HG03064 (cell line): ENCODE measurements at regions not wholly inside any gene's neighbourhood (a gene's known extent, or its start where the extent isn't known, plus 50 kb on each side); places are given as distances from the start of the nearest gene placed in this dataset.

Experiments
- ATAC-seq: cut with Tn5 transposase; IDR thresholded peaks from one replicate; pipeline ENCODE4 v1.9.1; 2021; ENCODE audit warnings: low read depth; ENCODE audit not compliant: unreplicated experiment

DNA sequence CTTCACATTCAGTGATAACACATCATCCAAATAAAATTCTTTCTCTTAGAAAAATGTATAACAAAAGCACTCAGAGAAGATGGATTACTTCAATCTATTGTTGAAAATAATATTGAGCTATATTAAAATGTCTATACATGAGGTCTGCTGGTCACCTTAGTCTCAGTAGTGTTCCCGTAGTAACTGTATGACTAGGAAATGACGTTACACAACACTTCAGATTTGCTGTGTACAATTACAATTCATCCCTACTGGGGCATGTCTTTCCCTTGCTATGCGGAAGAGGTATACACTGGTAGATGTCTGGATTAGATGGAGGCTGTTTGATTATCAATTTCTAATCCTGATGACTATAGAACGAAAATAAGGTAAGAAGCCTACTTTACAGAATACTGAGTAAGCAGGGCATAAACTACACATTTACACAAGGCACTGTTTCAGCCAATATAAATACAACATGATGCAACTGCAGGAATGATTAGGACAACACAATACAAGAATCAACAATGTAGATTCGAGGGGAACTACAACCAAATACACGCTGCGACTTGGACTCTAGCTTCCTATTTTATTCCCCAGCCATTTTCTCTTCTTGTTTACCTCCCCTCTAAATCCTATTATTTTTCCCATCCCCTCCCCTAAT, 982.5 kb upstream of the CDH8 start:
- no peak for ATAC-seq

DNA sequence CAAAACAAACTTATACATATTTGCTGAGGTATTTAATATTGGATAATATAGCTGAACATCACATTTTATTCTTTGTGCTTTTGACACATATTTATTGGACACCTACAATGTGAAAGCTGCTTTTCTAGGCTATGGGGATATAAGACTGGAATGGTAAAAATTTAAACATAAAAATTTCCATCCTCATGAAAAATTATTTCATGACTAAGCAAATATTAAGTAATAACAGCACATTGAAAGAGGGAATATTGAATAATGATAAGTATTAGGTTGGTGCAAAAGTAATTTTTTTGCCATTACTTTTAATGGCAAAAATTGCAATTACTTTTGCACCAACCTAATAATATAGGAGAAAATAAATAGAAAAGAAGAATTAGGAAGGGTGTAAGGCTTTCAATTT, 972.5 kb upstream of the CDH8 start:
- ATAC-seq = no peak

DNA sequence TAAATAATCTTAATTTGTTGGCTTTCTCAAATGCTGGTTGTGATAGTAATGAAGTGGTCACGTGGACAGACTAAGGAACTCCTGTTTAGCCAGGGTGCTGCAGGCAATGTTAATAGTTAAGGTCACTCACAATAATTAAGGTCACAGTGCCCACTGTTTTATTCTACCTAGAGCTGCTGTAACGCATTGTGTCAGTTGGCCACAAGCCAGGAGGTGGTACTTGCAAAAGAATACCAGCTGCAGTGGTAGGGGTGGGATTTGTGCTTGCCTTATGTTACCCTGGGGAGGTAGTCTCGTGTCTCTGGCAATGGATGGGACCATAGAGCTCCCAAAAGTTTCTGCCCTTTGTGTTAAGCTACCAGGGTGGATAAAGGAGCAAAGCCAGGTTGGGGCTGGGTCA, 969.1 kb upstream of the CDH8 start:
- ATAC-seq = no peak

DNA sequence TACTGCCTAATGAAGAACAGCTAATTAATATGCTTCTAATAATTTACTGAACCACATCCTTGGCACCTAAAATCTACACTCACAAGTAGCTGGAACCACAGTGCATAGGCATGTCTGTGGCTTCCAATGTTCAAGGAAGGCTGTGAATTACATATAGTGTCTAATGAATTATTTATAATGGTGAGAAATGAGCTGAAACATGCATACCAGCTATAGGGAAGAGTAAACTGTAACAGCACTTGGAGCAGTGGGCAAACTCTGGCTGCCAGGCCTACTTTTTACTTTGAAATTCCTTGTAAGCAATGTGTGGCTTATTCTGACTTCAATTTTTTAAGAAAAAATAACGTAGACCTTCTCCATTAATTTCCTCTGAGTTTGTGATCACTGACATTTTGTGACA, 953.2 kb upstream of the CDH8 start:
- no peak for ATAC-seq

DNA sequence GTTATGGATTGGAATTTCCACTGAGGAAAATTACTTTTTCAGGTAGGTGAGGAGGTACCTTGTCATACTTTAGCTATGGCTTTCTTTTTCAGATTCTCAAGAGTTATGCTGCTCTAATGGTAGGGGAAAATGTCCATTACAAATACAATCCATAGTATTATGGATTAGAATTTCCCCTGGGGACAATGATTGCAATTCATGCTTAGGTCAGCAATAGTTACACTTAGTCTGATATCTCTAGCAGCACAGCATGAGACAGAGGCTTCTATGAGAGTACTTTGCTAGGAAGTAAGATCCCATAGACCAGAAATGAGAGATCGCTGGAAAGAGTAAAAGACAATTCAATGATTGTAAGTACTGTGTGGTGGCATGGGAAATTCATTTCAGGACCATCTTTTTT, 949.5 kb upstream of the CDH8 start:
- ATAC-seq = no peak

DNA sequence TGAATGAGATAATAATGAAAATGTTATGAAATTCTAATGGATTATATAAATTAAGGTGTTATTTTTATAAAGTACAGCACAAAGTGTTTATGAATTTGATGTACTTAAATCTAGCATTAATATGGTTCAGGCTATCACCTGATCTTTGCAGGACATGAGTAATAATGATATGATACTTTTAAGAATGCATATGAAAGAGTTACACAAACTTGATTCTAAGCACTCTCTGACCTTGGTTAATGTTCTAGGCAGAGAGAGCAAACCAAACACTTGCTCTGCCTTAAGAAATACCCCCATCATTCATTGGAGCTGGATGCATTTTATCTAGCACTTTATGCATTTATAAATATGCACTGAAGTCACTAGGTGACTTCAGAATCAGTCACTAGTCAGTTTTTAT, 942.2 kb upstream of the CDH8 start:
- no peak for ATAC-seq

- ATAC-seq = no peak
These were observed 941.6 kb upstream of the CDH8 start for GRCh38 chr16:62977876-62978275.

GRCh38 chr16:62974424-62974823, 938.2 kb upstream of the CDH8 start:
- no peak for ATAC-seq

DNA sequence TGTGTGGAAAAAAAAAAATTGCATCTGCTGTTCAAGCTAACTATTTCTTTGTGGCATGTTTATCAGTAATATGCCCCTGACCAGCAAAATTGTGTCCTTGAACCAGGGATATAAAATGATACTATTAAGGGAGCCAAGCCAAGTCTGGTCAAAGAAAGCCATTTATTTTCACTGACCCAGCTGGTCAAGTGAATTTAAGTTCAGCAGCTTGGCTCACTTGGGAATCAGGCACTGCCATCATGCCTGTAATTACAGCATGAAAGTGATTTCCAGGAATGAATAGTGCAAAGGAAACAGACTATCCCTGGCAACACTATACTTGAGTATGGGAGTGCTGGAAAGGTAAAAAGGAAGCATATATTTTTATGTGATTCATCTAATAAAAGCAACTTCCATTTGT, 934.6 kb upstream of the CDH8 start:
- ATAC-seq = no peak

GRCh38 chr16:62969711-62970318, 933.6 kb upstream of the CDH8 start:
- ATAC-seq = no peak

GRCh38 chr16:62967611-62968010, 931.4 kb upstream of the CDH8 start:
- ATAC-seq = no peak

DNA sequence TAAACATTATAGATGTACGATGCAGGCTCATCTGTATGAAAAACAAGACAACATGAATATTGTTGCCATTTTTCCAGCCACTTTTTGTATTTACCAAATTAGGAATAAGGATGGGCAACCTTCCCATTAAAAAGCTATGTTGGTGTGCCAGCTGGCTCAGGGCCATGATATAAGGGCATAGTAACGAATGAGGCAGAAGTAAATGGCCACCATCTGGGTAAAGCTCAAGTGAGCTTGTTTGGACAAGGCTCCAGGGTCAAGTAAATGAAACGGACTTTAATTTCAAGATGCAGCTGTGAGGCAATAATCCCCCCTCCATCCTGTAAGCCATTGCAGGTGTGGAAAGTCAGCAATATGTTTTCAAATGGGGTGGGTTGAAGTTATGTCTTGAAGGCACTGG, 930.9 kb upstream of the CDH8 start:
- no peak for ATAC-seq

DNA sequence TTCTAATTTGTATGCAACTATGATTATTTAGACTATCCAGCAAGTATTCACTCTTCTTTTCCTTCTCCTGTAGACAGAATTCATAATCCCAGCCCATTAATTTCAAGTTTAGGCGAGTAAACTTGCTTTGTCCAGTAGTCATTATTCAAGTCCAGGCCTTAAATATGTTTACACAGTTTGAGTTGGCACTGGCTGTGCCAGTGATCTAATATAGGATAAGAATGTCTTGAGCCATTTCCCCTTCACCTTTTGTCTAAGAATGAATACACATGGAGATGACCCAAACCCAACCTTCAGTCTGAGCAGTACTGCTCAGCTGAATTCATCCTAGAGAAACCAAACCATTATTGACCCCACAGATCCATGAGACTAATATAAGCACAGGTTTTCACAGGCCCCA, 930.4 kb upstream of the CDH8 start:
- no peak for ATAC-seq

DNA sequence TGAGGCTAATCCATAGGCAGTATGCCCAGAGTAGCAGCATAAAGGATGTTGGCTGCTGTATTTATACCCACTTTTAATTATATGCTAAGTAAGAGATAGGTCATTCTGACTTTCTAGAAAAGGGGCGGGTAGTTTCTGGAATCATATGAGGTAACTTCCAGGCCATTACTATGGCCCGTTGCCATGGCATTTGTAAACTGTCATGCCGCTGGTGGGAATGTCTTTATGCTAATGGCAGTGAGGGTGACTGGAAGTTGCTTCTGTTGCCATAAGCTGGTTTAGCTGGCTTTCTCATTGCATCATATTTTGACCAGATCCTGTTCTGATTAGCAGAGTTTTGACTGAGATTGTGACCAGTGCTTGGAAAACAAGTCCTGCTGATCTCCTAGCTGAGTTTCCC, 929.6 kb upstream of the CDH8 start:
- ATAC-seq = no peak

- ATAC-seq = no peak
These were observed 927.6 kb upstream of the CDH8 start for GRCh38 chr16:62963846-62964245.

DNA sequence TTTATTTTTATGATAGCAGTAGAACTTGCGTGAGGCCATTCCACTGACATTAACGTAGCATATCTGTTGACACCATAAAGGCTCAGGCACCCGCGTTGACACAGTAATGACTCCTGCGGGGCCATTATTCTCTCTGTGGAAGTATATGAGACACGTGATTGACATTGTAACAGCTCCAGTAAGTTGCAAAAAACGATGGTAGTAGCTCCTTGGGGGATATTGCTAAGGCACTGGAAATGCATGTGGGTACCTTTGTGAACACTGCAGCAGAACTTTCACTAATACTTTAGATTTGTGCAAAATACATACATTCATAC, 918.8 kb upstream of the CDH8 start:
- ATAC-seq = no peak

- ATAC-seq = no peak
These were observed 918.1 kb upstream of the CDH8 start for GRCh38 chr16:62954144-62955032.

GRCh38 chr16:62950351-62950750, 914.1 kb upstream of the CDH8 start:
- no peak for ATAC-seq

DNA sequence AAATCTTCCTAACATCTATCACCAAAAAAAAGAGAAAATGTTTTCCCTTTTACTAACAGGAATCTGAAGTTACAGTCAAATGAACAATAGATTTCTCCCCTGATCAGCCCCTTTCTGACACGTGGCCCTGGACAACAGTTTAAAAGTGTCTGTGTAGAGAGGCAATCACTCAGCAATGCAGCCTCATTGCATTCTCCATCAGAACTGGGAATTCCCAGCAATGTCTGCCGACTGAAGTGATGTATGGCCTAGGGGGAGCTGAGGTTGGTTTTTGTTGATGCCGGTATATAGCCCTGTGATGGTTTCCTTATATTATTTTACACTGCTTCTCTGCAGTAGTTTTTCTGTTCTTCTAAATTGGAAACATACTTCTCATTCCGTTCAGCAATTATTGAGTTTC, 904.3 kb upstream of the CDH8 start:
- no peak for ATAC-seq

DNA sequence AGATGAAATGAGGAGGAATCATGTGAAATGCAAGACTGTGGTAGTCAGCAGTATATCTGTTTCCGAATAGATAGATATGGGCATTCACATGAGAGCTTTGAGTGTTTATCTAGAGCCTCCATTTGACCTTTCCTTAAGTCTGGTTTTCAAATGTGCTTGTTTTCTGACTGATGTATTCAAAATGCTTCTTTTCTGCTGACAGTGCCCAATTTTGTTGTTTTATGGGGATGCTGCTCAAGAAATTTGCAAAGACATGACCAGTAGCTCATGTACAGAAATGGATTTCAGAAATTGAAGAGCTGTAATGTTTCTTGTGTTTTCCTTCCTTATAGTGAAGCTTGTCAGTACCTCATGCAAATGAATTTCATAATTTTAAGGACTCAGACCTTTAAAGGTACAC, 903.4 kb upstream of the CDH8 start:
- ATAC-seq = no peak

- no peak for ATAC-seq
These were observed 897.7 kb upstream of the CDH8 start for GRCh38 chr16:62933929-62934328.

DNA sequence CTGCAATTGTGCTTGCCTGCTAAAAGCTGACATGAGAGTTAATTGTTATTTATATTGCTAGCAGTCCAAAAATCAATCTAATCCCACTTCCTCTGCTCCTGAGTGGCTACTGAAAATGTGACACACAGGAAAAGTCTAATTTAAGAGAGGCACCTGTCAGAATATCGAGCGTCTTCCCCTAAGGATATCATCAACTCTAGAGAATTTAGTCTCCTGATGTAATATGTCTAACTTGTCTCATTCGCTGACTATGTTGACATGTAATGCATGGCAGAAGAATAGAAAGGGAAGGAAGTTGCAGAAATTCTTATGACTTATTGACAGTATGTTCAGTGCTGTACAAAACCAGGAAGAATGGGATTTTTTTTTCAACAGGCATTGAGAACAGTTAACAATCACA, 893.4 kb upstream of the CDH8 start:
- no peak for ATAC-seq
